GM12878 (cell line): ENCODE measurements at regions not wholly inside any gene's neighbourhood (a gene's known extent, or its start where the extent isn't known, plus 50 kb on each side); places are given as distances from the start of the nearest gene placed in this dataset.

Experiments
- ATAC-seq: fragments of 200-7000 bp; cut with Tn5 transposase; 3 replicates; pipeline ENCODE4 v1.9.1; 2020; ENCODE audit warnings: mild to moderate bottlenecking, moderate library complexity
- BruUV-seq: library from RNA; stranded (reverse); fragments of 400-500 nt; replicated peaks from 2 replicates; lab custom pipeline; 2021; lab: Mats Ljungman, UMichigan
- CTCF ChIA-PET: fragments of 300-600 bp; sonication (Branson Sonifier 250); formaldehyde crosslinking; extraction: SDS; loops from one replicate; lab custom pipeline; 2021; ENCODE audit warnings: inconsistent platforms; lab: Yijun Ruan, JAX
- POLR2A ChIA-PET: fragments of 350-600 bp; formaldehyde crosslinking; extraction: SDS; loops from one replicate; lab custom pipeline; 2021; ENCODE audit warnings: inconsistent platforms; lab: Charles Lee
- RAD21 ChIA-PET: fragments of 300-600 bp; sonication (Branson Sonifier 250); formaldehyde crosslinking; loops from one replicate; lab custom pipeline; 2023; ENCODE audit warnings: antibody characterized with exemption; ENCODE audit not compliant: unreplicated experiment; lab: Charles Lee
- SMC1A ChIA-PET: fragments of 300-600 bp; sonication (Branson Sonifier 250); formaldehyde crosslinking; loops from one replicate; lab custom pipeline; 2023; ENCODE audit not compliant: unreplicated experiment, uncharacterized antibody; lab: Charles Lee
- DNase-seq: peaks from one replicate; pipeline ENCODE4 v3.0.0-alpha.2; 2011; ENCODE audit warnings: low read depth, low spot score
- FAIRE-seq: peaks from 3 replicates; lab custom pipeline; 2011; peaks lifted over from hg19 to GRCh38; lab: Jason Lieb, UNC
- H2AFZ ChIP-seq: 2 replicates; pipeline ENCODE4 v1.6.0; 2011; ENCODE audit warnings: low read depth, low read length, control low read depth; ENCODE audit not compliant: control insufficient read depth
- H3K27ac ChIP-seq: 2 replicates; pipeline ENCODE4 v1.5.1; 2011; ENCODE audit warnings: control low read depth; ENCODE audit not compliant: control insufficient read depth, insufficient read depth
- H3K27me3 ChIP-seq, 2 experiments: replicated peaks in 1 of 2; 2 replicates each; pipeline versions ENCODE4 v1.6.0 to v1.6.1; 2011; ENCODE audit warnings: low read length in 1 of 2; ENCODE audit not compliant: control insufficient read depth in 2 of 2, insufficient read depth in 2 of 2
- H3K36me3 ChIP-seq, 2 experiments: 2 replicates each; pipeline ENCODE4 v1.5.1; 2011; ENCODE audit warnings: low read length in 1 of 2; ENCODE audit not compliant: control insufficient read depth in 2 of 2, insufficient read depth in 2 of 2
- H3K4me1 ChIP-seq: 2 replicates; pipeline ENCODE4 v1.6.1; 2011; ENCODE audit warnings: mild to moderate bottlenecking, low read length, moderate library complexity, mixed read lengths; ENCODE audit not compliant: control insufficient read depth, insufficient read depth
- H3K4me2 ChIP-seq: 2 replicates; pipeline ENCODE4 v1.6.0; 2011; ENCODE audit warnings: control low read depth; ENCODE audit not compliant: control insufficient read depth, insufficient read depth
- H3K4me3 ChIP-seq: fragments of 200-600 bp; sonication (generic); 2 replicates; pipeline ENCODE4 v1.5.1; 2016
- H3K79me2 ChIP-seq: 2 replicates; pipeline ENCODE4 v1.6.0; 2011; ENCODE audit warnings: low read length; ENCODE audit not compliant: control insufficient read depth, insufficient read depth
- H3K9ac ChIP-seq: 2 replicates; pipeline ENCODE4 v1.8.0; 2011; ENCODE audit warnings: low read length, control low read depth, mixed read lengths; ENCODE audit not compliant: control insufficient read depth, insufficient read depth
- H3K9me3 ChIP-seq: replicated peaks from 3 replicates; pipeline ENCODE4 v1.5.1; 2011; ENCODE audit warnings: mild to moderate bottlenecking, low read length; ENCODE audit not compliant: control insufficient read depth, insufficient read depth
- H4K20me1 ChIP-seq: 2 replicates; pipeline ENCODE4 v1.6.0; 2011; ENCODE audit not compliant: control insufficient read depth, insufficient read depth
- FOXK2 ChIP-seq: fragments of 450-650 bp; IDR thresholded peaks from 2 replicates; pipeline ENCODE4 v1.6.1; 2017; ENCODE audit warnings: mild to moderate bottlenecking, moderate library complexity
- LARP7 ChIP-seq: fragments of 450-650 bp; IDR thresholded peaks from 2 replicates; pipeline ENCODE4 v1.6.1; 2017; ENCODE audit warnings: mild to moderate bottlenecking
- RAD51 ChIP-seq: fragments of 450-650 bp; IDR thresholded peaks from 2 replicates; pipeline ENCODE4 v1.6.1; 2016; ENCODE audit warnings: moderate library complexity, mild to moderate bottlenecking, inconsistent platforms
- SRF ChIP-seq, 2 experiments: IDR thresholded peaks; 2 replicates each; pipeline ENCODE4 v1.6.1; 2011; ENCODE audit warnings: low read depth in 2 of 2, low read length in 2 of 2, mild to moderate bottlenecking in 1 of 2, moderate library complexity in 1 of 2
- TCF12 ChIP-seq: IDR thresholded peaks from 2 replicates; pipeline ENCODE4 v1.6.1; 2011; ENCODE audit warnings: low read depth, mild to moderate bottlenecking, low read length
- ZNF207 ChIP-seq: fragments of 450-650 bp; IDR thresholded peaks from 2 replicates; pipeline ENCODE4 v1.6.1; 2014; ENCODE audit warnings: antibody characterized with exemption, mild to moderate bottlenecking, borderline replicate concordance
- ZSCAN29 ChIP-seq: fragments of 450-650 bp; IDR thresholded peaks from 2 replicates; pipeline ENCODE4 v1.6.1; 2017; ENCODE audit warnings: mild to moderate bottlenecking, moderate library complexity
- WGBS: methylation state at CpG from one replicate; pipeline ENCODE4 v1.1.6; 2016; ENCODE audit warnings: low lambda C conversion rate; ENCODE audit not compliant: insufficient replicate concordance, insufficient coverage; ENCODE audit errors: missing lambda C conversion rate; 5-methylcytosine and 5-hydroxymethylcytosine counted together
- in situ Hi-C: fragments of 300-500 bp; cut with MboI; formaldehyde crosslinking; loops from 9 replicates; pipeline ENCODE4 v1.14.3; 2018; ENCODE audit warnings: mixed read lengths
- intact Hi-C: fragments of 100-400 bp; cut with micrococcal nuclease; formaldehyde crosslinking; loops from one replicate; pipeline ENCODE4 v1.14.2; 2022; ENCODE audit not compliant: unreplicated experiment
- TF ChIP-seq, protein P1 (sequence below): fragments of 450-650 bp; IDR thresholded peaks from 2 replicates; pipeline ENCODE4 v1.6.1; 2017; ENCODE audit warnings: mild to moderate bottlenecking, low read depth, inconsistent platforms; ENCODE audit not compliant: poor library complexity, severe bottlenecking
- TF ChIP-seq, protein P2 (sequence below): IDR thresholded peaks from 2 replicates; pipeline ENCODE4 v1.6.1; 2012; ENCODE audit warnings: low read length, inconsistent platforms
- TF ChIP-seq, protein P3 (sequence below): fragments of 450-650 bp; IDR thresholded peaks from 2 replicates; pipeline ENCODE4 v1.6.1; 2016; ENCODE audit warnings: mild to moderate bottlenecking, moderate library complexity, borderline replicate concordance
- TF ChIP-seq, protein P4 (sequence below): fragments of 450-650 bp; IDR thresholded peaks from 2 replicates; pipeline ENCODE4 v1.6.1; 2014; ENCODE audit warnings: mild to moderate bottlenecking
- TF ChIP-seq, protein P5 (sequence below): IDR thresholded peaks from 2 replicates; pipeline ENCODE4 v1.6.1; 2011; ENCODE audit warnings: borderline replicate concordance, low read depth, mild to moderate bottlenecking, moderate library complexity, mixed read lengths, low read length; ENCODE audit not compliant: insufficient read depth; ENCODE audit errors: extremely low read length
- TF ChIP-seq, protein P6 (sequence below): IDR thresholded peaks from 2 replicates; pipeline ENCODE4 v1.6.1; 2012; ENCODE audit warnings: low read depth, low read length, improper control_type of control experiment

DNA sequence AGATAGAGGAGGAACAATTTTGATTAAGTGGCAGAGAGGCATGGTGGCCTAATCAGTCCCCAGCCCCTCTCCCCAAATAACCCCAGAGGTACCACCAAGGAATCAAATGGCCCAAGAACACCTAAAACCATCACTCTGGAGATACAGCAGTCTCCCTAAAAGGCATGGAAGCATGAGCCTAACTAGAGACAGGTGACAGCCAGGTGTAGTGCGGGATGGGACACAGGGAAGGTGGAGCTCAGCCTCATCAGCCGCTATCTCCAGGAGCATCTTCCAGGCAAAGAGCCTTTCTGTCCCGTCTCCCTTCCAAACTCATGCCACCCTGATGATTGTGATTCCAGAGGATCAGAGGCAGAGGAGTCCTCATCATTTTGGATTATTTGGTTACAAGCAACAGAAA lies 144.7 kb downstream of the COPS8 start:
- no peak for FAIRE-seq
- Histone ChIP-seq H3K4me2 (no peak overlapping the region), H3K27me3 (no peaks in the 10 kb centered on the region; a peak in 1 of 4 replicates), H2AFZ (no peak overlapping the region), H3K27ac (no peak overlapping the region), H3K36me3 (no peaks in the 10 kb centered on the region), H3K79me2 (no peaks in the 10 kb centered on the region), H3K4me1 (no peaks in the 10 kb centered on the region), H3K9me3 (no peaks in the 10 kb centered on the region), H3K9ac (no peak overlapping the region), H4K20me1 (no peaks in the 10 kb centered on the region), H3K4me3 (no peak overlapping the region)
- CTCF ChIA-PET = no interaction called here
- RAD21 ChIA-PET = no interaction called here
- SMC1A ChIA-PET = no interaction called here
- WGBS = 41% methylated on average over 3 of the region's 3 CpGs
- POLR2A ChIA-PET = no interaction called here
- in situ Hi-C loops (no loop called here), intact Hi-C loops (no loop called here)
- TF ChIP-seq, protein P1, sequence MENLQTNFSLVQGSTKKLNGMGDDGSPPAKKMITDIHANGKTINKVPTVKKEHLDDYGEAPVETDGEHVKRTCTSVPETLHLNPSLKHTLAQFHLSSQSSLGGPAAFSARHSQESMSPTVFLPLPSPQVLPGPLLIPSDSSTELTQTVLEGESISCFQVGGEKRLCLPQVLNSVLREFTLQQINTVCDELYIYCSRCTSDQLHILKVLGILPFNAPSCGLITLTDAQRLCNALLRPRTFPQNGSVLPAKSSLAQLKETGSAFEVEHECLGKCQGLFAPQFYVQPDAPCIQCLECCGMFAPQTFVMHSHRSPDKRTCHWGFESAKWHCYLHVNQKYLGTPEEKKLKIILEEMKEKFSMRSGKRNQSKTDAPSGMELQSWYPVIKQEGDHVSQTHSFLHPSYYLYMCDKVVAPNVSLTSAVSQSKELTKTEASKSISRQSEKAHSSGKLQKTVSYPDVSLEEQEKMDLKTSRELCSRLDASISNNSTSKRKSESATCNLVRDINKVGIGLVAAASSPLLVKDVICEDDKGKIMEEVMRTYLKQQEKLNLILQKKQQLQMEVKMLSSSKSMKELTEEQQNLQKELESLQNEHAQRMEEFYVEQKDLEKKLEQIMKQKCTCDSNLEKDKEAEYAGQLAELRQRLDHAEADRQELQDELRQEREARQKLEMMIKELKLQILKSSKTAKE = no peak
- TF ChIP-seq, protein P2, sequence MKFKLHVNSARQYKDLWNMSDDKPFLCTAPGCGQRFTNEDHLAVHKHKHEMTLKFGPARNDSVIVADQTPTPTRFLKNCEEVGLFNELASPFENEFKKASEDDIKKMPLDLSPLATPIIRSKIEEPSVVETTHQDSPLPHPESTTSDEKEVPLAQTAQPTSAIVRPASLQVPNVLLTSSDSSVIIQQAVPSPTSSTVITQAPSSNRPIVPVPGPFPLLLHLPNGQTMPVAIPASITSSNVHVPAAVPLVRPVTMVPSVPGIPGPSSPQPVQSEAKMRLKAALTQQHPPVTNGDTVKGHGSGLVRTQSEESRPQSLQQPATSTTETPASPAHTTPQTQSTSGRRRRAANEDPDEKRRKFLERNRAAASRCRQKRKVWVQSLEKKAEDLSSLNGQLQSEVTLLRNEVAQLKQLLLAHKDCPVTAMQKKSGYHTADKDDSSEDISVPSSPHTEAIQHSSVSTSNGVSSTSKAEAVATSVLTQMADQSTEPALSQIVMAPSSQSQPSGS = no peak
- TF ChIP-seq, protein P3, sequence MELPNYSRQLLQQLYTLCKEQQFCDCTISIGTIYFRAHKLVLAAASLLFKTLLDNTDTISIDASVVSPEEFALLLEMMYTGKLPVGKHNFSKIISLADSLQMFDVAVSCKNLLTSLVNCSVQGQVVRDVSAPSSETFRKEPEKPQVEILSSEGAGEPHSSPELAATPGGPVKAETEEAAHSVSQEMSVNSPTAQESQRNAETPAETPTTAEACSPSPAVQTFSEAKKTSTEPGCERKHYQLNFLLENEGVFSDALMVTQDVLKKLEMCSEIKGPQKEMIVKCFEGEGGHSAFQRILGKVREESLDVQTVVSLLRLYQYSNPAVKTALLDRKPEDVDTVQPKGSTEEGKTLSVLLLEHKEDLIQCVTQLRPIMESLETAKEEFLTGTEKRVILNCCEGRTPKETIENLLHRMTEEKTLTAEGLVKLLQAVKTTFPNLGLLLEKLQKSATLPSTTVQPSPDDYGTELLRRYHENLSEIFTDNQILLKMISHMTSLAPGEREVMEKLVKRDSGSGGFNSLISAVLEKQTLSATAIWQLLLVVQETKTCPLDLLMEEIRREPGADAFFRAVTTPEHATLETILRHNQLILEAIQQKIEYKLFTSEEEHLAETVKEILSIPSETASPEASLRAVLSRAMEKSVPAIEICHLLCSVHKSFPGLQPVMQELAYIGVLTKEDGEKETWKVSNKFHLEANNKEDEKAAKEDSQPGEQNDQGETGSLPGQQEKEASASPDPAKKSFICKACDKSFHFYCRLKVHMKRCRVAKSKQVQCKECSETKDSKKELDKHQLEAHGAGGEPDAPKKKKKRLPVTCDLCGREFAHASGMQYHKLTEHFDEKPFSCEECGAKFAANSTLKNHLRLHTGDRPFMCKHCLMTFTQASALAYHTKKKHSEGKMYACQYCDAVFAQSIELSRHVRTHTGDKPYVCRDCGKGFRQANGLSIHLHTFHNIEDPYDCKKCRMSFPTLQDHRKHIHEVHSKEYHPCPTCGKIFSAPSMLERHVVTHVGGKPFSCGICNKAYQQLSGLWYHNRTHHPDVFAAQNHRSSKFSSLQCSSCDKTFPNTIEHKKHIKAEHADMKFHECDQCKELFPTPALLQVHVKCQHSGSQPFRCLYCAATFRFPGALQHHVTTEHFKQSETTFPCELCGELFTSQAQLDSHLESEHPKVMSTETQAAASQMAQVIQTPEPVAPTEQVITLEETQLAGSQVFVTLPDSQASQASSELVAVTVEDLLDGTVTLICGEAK = no peak
- TF ChIP-seq ZNF207 (no peak), LARP7 (no peak), TCF12 (no peak), RAD51 (no peak), SRF (IDR thresholded peaks at IDR 0.05; ENCODE audit: low read depth in 2 of 2, low read length in 2 of 2) (no peak), ZSCAN29 (no peak), FOXK2 (no peak)
- TF ChIP-seq, protein P4, sequence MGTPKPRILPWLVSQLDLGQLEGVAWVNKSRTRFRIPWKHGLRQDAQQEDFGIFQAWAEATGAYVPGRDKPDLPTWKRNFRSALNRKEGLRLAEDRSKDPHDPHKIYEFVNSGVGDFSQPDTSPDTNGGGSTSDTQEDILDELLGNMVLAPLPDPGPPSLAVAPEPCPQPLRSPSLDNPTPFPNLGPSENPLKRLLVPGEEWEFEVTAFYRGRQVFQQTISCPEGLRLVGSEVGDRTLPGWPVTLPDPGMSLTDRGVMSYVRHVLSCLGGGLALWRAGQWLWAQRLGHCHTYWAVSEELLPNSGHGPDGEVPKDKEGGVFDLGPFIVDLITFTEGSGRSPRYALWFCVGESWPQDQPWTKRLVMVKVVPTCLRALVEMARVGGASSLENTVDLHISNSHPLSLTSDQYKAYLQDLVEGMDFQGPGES = no peak
- TF ChIP-seq, protein P5, sequence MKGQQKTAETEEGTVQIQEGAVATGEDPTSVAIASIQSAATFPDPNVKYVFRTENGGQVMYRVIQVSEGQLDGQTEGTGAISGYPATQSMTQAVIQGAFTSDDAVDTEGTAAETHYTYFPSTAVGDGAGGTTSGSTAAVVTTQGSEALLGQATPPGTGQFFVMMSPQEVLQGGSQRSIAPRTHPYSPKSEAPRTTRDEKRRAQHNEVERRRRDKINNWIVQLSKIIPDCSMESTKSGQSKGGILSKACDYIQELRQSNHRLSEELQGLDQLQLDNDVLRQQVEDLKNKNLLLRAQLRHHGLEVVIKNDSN = no peak
- TF ChIP-seq, protein P6, sequence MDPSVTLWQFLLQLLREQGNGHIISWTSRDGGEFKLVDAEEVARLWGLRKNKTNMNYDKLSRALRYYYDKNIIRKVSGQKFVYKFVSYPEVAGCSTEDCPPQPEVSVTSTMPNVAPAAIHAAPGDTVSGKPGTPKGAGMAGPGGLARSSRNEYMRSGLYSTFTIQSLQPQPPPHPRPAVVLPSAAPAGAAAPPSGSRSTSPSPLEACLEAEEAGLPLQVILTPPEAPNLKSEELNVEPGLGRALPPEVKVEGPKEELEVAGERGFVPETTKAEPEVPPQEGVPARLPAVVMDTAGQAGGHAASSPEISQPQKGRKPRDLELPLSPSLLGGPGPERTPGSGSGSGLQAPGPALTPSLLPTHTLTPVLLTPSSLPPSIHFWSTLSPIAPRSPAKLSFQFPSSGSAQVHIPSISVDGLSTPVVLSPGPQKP = no peak
- no peak for ATAC-seq
- BruUV-seq = no TSS peak
- no peak for DNase-seq
